Brain microvascular endothelial cell (primary cell): ENCODE measurements at regions not wholly inside any gene's neighbourhood (a gene's known extent, or its start where the extent isn't known, plus 50 kb on each side); places are given as distances from the start of the nearest gene placed in this dataset.

Experiments
- DNase-seq: peaks from one replicate; pipeline ENCODE4 v3.0.0-alpha.2; 2020
- H3K27ac ChIP-seq: fragments of 250-450 bp; sonication (Bioruptor Pico); 2 replicates; pipeline ENCODE4 v1.5.1; 2020; ENCODE audit warnings: mild to moderate bottlenecking, moderate library complexity
- H3K27me3 ChIP-seq: fragments of 250-450 bp; sonication (Bioruptor Pico); replicated peaks from 2 replicates; pipeline ENCODE4 v1.5.1; 2020; ENCODE audit warnings: mild to moderate bottlenecking
- H3K36me3 ChIP-seq: fragments of 250-450 bp; sonication (Bioruptor Pico); replicated peaks from 2 replicates; pipeline ENCODE4 v1.5.1; 2020; ENCODE audit warnings: mild to moderate bottlenecking
- H3K4me3 ChIP-seq: 2 replicates; pipeline ENCODE4 v1.5.1; 2011; ENCODE audit warnings: low read depth, mild to moderate bottlenecking, control low read depth, low read length, moderate library complexity
- in situ Hi-C: cut with HindIII; loops from 2 replicates; pipeline ENCODE4 v1.10.0; 2017; ENCODE audit warnings: low sequenced_read_pairs, low pct_ligation_motif_present
- TF ChIP-seq, protein P1 (sequence below): IDR thresholded peaks from 2 replicates; pipeline ENCODE4 v1.5.1; 2011; ENCODE audit warnings: low read depth, mild to moderate bottlenecking, moderate library complexity, low read length, control low read depth, inconsistent platforms; ENCODE audit errors: missing control alignments

DNA sequence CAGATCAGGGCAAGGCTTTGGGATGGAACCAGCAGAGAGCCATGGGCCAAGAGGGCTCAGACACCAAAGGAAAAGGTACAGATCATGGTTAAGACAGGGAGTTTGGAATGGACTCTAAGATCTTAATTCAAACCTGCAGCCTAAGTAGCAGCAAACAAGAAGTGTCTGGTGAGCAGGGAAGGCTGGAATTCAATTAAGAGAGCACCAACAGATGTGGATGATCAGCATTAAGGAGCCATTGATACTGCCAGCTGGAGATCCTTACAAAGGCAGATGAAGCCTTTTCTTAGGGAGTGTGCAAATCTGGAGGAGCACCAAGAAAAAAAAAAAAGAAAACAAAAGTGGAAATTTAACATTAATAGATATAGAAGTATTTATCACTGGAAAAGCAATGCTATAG, 516.8 kb downstream of the RASEF start:
- no peak overlapping the region for H3K27ac ChIP-seq
- in situ Hi-C loops: no loop called here
- TF ChIP-seq, protein P1, sequence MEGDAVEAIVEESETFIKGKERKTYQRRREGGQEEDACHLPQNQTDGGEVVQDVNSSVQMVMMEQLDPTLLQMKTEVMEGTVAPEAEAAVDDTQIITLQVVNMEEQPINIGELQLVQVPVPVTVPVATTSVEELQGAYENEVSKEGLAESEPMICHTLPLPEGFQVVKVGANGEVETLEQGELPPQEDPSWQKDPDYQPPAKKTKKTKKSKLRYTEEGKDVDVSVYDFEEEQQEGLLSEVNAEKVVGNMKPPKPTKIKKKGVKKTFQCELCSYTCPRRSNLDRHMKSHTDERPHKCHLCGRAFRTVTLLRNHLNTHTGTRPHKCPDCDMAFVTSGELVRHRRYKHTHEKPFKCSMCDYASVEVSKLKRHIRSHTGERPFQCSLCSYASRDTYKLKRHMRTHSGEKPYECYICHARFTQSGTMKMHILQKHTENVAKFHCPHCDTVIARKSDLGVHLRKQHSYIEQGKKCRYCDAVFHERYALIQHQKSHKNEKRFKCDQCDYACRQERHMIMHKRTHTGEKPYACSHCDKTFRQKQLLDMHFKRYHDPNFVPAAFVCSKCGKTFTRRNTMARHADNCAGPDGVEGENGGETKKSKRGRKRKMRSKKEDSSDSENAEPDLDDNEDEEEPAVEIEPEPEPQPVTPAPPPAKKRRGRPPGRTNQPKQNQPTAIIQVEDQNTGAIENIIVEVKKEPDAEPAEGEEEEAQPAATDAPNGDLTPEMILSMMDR: no peak
- no peaks in the 10 kb centered on the region for H3K36me3 ChIP-seq
- DNase-seq: no peak
- no peak overlapping the region for H3K4me3 ChIP-seq
- H3K27me3 ChIP-seq: no peaks in the 10 kb centered on the region

DNA sequence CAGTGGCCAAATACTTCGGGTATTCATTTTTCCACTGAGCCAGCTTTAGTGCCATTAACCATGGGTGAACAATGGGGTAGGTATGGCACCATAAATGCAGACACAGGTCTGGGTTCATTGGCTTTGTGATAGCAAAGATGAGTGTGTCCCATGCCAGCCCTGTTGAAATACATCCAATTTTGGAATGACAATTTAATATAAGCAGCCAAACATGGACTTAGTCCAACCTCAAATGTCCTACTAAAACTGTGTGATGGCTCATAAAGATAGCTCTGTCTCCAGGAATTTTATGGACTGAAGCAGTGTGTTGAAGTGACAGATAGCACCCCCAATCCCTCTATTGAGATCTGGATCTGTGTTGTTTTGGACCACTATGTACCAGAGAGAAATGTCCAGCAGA, 514.9 kb downstream of the RASEF start:
- no peak for DNase-seq
- in situ Hi-C loops: no loop called here
- no peaks in the 10 kb centered on the region for H3K36me3 ChIP-seq
- no peaks in the 10 kb centered on the region for H3K27me3 ChIP-seq
- TF ChIP-seq, protein P1: no peak
- H3K27ac ChIP-seq: no peak overlapping the region
- no peak overlapping the region for H3K4me3 ChIP-seq

DNA sequence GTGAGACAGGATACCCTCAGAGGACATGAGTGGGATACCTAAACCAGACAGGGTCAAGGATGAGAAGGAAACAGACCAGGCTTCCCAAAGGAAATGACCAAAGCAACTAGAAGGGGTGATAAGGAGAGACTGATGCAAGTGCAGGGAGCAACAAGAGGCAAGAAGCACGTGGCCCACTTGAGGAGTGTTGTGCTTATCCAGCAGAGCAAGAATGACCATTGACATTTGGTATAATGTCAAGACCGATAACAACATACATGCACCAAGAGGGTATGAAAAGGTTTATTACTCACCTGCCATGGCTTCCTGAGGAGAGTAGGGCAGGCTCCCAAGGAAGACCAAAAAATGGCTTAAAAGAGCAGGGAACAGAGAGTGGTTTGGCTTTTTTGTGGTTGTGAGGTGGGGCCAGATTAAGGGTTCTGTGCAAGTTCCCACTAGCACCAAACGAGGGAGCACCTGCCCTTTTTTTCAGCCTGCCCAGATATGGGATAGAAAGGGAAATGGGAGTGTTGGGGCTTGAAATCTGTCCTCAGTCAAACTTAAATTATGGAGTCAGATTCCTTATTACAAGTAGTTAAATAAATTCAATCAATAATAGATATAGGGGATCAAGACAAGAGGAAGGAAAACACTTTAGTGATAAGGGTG, 513.6 kb downstream of the RASEF start:
- Histone ChIP-seq H3K27ac (no peak overlapping the region), H3K36me3 (no peaks in the 10 kb centered on the region)
- in situ Hi-C loops: no loop called here

DNA sequence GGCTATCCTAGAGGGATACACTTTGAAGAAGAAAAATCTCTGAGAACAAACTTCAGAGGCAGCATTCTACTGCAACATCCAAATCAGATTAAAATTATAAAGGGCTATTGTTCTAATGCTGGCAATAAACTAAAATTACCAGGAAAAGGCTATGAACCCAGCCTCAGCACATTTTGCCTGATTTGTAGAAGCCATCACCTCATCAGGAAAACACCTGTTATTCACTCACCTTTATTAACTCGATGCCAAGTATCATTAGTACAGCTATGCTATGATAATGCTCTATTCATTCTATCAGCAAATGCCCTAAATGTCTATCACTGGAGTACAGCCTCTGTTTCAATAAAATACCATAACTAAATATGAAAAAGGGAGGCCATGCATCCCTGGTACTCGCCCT, 510.2 kb downstream of the RASEF start:
- TF ChIP-seq, protein P1: no peak
- in situ Hi-C loops: no loop called here
- H3K4me3 ChIP-seq: no peak overlapping the region

More for the DNA sequence above, 513.6 kb downstream of the RASEF start:
- DNase-seq: no peak
- TF ChIP-seq, protein P1: no peak
- H3K27me3 ChIP-seq: no peaks in the 10 kb centered on the region
- H3K4me3 ChIP-seq: no peak overlapping the region

DNA sequence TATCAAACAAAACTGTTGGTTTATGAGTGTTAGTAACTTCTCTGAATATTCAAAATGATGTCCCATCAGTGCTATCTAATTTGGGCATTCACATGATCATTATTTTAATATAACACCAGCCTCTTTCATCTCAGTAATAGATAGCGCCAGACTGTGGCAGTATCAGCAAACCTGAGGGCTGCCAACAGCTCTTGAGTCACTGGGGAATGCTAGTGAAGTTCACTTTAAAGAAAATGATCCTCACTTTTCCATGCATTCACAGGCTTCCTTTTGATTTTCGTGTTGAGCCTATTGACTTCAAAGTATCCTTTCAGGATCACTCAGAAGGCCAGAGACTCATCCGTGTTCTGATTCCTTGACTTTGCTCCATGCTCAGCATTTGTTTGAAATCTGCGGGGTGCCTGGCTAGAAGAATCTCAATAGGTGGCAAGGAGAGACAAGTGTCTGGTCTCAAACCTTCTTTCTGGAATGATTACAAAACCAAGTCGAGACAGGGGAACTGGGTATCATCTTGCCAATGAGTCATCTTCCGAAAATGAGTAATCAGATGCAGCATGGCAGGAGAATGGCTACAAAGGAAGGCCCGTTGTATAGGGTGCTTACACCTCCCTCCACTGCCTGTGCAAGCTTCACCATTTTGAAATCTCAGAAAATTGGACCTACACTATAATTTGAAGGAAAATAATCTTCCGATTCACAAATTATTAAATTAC, 509.1 kb downstream of the RASEF start:
- no peak for DNase-seq
- in situ Hi-C loops: no loop called here
- Histone ChIP-seq H3K27ac (no peak overlapping the region), H3K27me3 (no peaks in the 10 kb centered on the region), H3K36me3 (no peaks in the 10 kb centered on the region), H3K4me3 (no peak overlapping the region)
- TF ChIP-seq, protein P1: no peak

More for the DNA sequence above, 510.2 kb downstream of the RASEF start:
- H3K36me3 ChIP-seq: no peaks in the 10 kb centered on the region
- H3K27ac ChIP-seq: no peak overlapping the region
- no peaks in the 10 kb centered on the region for H3K27me3 ChIP-seq
- DNase-seq: no peak
